ENCODE measurements at regions not wholly inside any gene's neighbourhood (a gene's known extent, or its start where the extent isn't known, plus 50 kb on each side); places are given as distances from the start of the nearest gene placed in this dataset.
"Not testable (repeated sequence)": the region's sequence is repeated elsewhere in the genome, so short reads cannot be mapped to it uniquely, and the experiment has no call there.

DNA sequence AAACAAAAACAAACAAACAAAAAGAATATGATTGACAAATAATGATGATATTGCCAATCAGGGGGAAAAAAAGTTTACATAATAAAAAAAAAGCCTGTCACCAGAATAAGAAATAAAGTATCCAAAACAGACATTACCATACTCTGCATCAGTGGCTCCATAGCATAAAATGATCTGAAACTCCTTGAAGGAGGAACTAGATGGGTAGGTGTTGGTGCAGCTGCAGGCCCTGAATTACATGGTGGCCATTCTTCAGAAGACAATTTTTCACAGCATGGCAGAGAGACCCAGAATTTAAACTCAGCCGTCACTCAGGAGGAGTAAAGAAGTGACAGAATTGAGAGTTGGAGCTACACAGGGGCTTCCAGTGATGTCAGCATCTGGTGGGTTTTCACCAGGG lies 60.2 kb downstream of the GLUL start:
- DNase-seq, result no peak

DNA sequence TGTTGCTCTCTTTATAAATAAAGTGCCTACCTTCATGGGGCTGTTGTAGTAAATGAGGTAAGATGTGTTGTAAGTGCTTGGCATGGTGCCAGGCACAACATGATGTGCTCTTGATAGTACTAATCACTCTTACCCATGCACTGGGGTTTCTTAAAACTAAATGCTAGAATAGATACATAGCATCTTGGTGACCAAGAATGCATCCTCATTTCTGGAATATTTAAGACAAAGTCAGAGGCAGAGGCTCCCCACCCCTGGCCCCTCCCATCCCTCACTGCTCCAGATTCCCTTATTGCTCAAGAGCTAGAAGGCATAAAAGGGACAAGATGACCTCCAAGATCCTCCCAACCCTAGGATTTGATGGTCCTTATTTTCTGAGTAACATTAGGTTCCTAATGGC lies 61.3 kb downstream of the GLUL start:
- peak; percentile 51 for DNase-seq

DNA sequence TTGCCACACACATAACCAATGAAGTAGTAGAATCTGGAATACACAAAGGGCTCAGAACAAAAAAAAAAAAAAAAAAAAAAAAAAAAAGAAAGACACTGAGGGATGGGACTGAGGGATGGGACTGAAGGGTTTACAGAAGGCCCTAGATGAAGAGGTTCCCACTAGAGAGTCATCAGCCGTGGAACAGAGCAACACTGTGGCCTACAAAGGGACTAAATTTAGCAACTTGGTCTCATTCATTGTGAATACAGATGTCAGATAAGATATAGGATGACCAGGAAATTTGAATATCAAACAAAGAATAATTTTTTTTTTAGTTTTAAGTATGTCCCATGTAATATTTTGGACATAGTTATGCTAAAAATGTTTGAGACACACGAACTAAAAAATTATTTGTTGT lies 62.1 kb downstream of the GLUL start:
- DNase-seq, result peak; percentile 64

- DNase-seq, result no peak
Measured at GRCh38 chr1:182328591-182328990, 63.0 kb downstream of the GLUL start.

DNA sequence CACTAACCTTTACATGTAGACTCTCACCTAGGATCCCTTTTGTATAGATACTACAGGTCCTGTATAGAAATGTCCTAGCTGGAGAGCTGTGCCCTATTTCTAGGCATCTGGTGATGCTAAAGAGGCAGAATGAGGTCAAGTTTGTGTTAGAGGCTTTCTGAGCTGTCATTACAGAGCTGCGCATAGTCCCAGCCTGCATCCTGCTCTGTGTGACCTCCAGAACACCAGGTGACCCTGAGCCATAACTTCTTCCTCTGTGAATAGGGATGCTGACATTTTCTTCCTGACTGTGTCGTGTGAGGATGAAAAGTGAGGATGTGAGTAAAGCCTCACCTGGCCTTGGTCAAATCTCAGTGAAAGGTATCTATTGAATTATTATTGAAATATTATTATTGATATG lies 66.3 kb downstream of the GLUL start:
- no peak for DNase-seq

GRCh38 chr1:182321532-182321931 lies 70.1 kb downstream of the GLUL start:
- not testable (repeated sequence) for DNase-seq

- DNase-seq, result peak; percentile 43
Measured at GRCh38 chr1:182317611-182318161, 73.9 kb downstream of the GLUL start.

- not testable (repeated sequence) for DNase-seq
Measured at GRCh38 chr1:182316454-182316853, 75.1 kb downstream of the GLUL start.

DNA sequence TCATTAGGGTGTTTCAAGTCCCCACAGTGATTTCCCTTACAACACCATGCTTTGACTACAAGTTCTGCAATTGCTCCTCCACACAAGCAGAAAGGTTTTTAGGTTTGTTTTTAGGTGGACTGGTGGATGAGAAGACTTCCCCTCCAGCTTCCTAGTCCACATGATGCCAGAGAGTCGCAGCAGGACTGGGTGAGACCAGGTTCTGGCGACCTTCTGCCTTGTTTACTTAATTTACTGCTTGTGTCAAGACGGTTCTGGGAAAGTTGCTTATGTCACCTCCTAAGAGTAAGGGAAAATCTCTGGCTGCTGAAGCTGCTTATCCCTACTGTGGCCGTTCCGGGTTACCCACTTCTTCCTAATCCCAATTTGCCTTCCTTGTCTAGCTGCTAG lies 76.4 kb downstream of the GLUL start:
- DNase-seq, result peak; percentile 51

GRCh38 chr1:182309631-182310351 lies 81.8 kb downstream of the GLUL start:
- no peak for DNase-seq

DNA sequence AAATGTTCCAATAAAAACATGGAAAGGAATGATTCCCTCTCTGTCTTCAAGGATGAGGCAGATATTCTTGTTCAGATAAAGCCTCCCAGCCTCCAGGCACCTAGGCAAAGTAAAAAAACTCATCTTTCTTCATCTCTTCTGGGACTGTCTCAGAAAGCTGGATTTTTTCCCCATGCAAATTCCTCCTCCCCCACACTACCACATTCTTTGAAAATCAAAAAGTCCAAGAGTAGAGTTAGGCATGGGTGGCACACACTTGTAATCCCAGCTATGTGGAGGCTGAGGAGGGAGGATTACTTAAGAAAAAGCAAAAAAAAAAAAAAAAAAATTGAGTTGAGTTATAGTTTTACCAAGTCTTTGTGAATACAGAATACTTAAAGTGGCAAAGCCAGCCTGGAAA lies 82.8 kb downstream of the GLUL start:
- DNase-seq, result no peak

- DNase-seq, result not testable (repeated sequence)
Measured at GRCh38 chr1:182307486-182307885, 84.1 kb downstream of the GLUL start.

GRCh38 chr1:182305861-182306260 lies 85.7 kb downstream of the GLUL start:
- no peak for DNase-seq

DNA sequence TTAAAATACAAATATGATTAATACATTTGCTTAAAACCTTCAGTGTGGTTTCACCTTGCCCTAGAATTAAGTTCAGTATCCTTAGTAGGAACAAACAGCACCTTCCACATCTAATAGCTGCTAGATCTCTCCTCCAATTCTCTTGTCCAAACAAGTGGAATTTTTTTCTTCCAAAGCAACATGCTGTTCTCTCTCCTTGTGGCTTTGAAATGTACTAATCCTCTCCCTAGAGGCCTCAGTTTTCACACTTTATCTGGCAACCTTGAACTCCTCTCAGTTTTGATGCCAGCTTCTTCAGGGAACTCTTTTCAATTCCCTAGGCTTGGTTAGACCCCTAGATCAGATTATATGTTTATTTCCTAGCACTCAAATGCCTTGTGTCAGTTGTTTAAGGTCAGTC lies 87.0 kb downstream of the GLUL start:
- DNase-seq, result no peak

DNA sequence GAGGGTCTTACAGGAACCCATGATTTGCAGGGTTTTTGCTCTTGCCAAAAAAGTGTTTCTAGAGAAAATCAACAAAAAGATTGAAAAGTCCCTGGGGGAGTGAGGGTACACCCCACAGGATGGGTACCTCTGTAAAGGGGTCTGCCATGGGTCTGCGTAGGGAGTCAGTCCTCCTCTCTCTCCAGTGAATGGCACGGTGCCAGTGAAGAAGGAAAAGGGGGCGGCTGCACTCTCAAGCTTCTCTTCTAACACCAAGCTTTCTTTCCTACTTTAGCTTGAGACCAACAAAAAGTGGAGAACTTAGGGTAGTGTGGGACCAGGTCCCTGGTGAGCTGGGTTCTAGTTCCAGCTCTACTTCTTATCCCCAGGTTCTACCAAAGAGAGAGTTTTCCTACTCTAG lies 87.4 kb downstream of the GLUL start:
- no peak for DNase-seq

DNA sequence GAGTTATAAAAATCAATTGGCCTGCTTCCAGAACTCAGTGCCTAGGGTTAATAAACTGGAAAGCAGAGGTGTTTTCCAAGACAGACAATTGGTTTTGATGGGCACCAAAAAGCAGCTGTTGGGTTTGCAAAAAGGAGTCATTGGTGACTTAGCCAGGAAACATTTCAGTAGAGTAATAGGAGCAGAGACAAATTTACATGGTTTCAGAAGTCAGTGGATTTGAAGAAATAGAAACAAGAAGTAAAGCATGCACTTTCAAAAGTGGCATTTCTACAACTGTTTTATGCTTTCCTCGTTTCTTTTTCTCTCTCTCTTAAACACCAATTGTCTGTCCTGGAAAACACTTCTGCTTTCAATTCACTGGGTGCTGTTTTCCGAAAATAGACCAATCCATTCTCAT lies 87.8 kb downstream of the GLUL start:
- DNase-seq, result no peak

GRCh38 chr1:182301467-182302198 lies 90.0 kb downstream of the GLUL start:
- DNase-seq, result peak; percentile 42

DNA sequence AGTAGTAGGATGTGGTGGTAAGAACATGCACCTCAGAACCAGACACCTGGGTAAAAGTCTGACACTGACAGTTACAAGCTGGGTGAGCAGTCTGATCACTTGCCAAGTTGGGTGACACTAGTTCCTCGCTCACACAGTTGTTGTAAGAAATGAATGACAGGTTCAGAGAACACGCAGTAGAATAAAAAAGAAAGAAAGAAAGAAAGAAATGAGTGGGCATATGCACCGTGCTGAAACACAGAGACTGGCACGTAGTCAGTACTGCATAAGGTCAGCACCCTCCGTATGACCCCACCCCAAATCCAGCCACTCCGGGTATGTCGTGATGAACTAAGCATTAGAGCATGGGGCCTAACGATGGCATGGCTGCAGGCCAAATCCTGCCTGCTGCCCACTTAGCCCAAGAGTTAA lies 90.6 kb downstream of the GLUL start:
- DNase-seq, result no peak

DNA sequence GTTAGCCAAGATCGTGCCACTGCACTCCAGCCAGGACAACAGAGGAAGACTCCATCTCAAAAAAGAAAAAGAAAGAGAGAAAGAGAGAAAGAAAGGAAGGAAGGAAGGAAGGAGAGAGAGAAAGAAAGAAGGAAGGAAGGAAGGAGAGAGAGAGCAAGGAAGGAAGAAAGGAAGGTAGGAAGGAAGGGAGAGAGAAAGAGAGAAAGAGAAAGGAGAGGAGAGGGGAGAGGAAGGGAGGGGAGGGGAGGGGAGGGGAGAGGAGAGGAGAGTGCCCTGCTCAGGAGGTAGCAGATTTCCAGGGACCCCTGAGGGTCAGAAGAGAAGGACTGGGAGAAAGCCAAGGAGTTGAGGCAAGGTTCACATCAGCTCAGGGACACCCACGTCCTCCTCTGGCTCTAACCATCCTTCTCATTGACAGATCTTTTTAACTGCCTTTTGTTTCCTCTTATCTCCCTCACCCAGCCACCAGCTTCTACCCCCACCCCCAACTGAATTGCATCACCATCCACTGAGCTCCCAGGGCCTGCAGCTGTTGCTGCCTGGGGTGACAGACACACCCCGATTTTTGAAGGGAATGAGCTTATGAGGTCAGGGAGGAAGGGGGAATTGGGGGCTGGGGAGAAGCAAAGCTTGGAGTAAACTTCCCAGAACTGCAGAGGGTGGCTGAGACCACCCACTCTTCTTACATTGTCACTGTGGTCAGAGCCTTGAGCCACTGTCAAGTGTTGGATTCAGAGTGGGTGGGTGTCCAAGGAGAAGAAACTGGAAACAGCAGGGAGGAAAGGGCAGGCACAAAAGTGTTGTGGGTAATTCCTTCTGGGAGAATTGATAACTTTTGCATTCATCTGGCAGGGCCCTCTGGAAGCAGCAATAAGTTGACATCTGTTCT lies 91.6 kb downstream of the GLUL start:
- peak; percentile 46 for DNase-seq

GRCh38 chr1:182299054-182299727 lies 92.4 kb downstream of the GLUL start:
- DNase-seq, result not testable (repeated sequence)

DNA sequence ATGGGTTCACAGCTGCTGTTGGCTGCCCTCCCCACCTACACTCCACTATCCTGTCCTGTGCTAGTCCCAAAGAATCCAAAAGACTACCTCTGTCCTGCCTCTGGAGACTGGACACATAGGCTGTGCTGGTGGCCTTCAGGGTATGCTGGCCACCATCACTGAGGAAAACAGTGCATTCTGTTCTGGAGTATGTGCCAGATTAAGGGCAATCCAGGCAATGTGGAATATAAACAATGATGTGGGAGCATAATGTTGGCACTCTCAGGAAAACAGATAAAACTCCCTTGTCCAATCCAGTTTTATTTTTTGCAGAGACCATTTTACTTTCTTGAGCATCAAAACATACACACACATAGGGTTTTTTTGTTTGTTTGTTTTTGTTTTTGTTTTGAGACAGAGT lies 94.3 kb downstream of the GLUL start:
- DNase-seq, result no peak

- DNase-seq, result no peak
Measured at GRCh38 chr1:182295697-182296096, 95.9 kb downstream of the GLUL start.

DNA sequence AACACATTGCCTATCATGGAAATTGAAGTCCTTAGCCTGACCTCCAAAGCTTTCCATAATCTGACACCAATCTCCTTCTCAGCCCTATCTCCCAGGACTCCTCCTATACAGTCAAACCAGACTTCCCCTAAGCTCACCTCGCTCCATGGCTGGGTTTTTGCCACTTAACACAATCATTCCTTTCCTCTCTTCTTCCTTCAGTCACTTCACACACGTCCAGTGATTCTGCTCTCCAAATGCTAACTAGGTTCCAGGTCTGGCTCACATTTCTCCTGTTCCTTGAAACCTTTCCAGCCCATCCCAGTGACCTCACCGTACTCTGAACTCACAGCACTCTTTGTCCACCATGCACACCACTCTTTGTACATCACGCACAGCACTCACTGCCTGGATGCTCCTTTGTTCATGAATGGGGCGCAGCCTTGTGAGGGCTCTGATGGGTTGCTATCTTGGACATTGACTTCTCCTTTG lies 98.4 kb downstream of the GLUL start:
- DNase-seq, result peak; percentile 35
